Endothelial cell of umbilical vein (primary cell): ENCODE measurements at regions not wholly inside any gene's neighbourhood (a gene's known extent, or its start where the extent isn't known, plus 50 kb on each side); places are given as distances from the start of the nearest gene placed in this dataset.

Experiments
- BruUV-seq: library from RNA; stranded (reverse); fragments of 400-500 nt; replicated peaks from 2 replicates; lab custom pipeline; 2021; lab: Mats Ljungman, UMichigan
- CTCF ChIA-PET: fragments of 300-600, 350-600 bp; sonication (Branson Sonifier 250); formaldehyde crosslinking; loops from one replicate; lab custom pipeline; 2021; ENCODE audit warnings: antibody characterized with exemption, inconsistent platforms; lab: Charles Lee
- POLR2A ChIA-PET: fragments of 300-600, 350-600 bp; sonication (Branson Sonifier 250); formaldehyde crosslinking; loops from one replicate; lab custom pipeline; 2021; ENCODE audit warnings: antibody characterized with exemption, inconsistent platforms; lab: Charles Lee
- DNase-seq: peaks from one replicate; pipeline ENCODE4 v3.0.0-alpha.2; 2011; ENCODE audit warnings: low read depth, low spot score
- FAIRE-seq: peaks from 2 replicates; lab custom pipeline; 2011; peaks lifted over from hg19 to GRCh38; lab: Jason Lieb, UNC
- H2AFZ ChIP-seq: 2 replicates; pipeline ENCODE4 v1.6.0; 2012; ENCODE audit warnings: low read depth, low read length, control low read depth, inconsistent platforms
- H3K27ac ChIP-seq: 2 replicates; pipeline ENCODE4 v1.5.1; 2011; ENCODE audit warnings: low read depth, mild to moderate bottlenecking, control low read depth, low read length, moderate library complexity; ENCODE audit not compliant: insufficient read depth
- H3K27me3 ChIP-seq, 2 experiments: 2 replicates each; pipeline versions ENCODE4 v1.6.0 to v1.6.1; 2011; ENCODE audit warnings: low read length in 2 of 2, mixed read lengths in 1 of 2; ENCODE audit not compliant: control insufficient read depth in 2 of 2, insufficient read depth in 2 of 2
- H3K36me3 ChIP-seq, 2 experiments: 2 replicates in 1 of 2; 3 replicates in 1 of 2; pipeline ENCODE4 v1.5.1; 2011; ENCODE audit warnings: low read length in 2 of 2, mild to moderate bottlenecking in 1 of 2, moderate library complexity in 1 of 2; ENCODE audit not compliant: control insufficient read depth in 2 of 2, insufficient read depth in 2 of 2; ENCODE audit errors: extremely low read depth in 1 of 2
- H3K4me1 ChIP-seq: 3 replicates; pipeline ENCODE4 v1.5.1; 2011; ENCODE audit warnings: mild to moderate bottlenecking, low read length; ENCODE audit not compliant: control insufficient read depth, insufficient read depth; ENCODE audit errors: extremely low read depth
- H3K4me2 ChIP-seq: 2 replicates; pipeline ENCODE4 v1.6.1; 2011; ENCODE audit warnings: low read length, control low read depth, mixed read lengths; ENCODE audit not compliant: insufficient read depth
- H3K4me3 ChIP-seq, 3 experiments: fragments of 200-600 bp in 1 of 3; sonication (generic), shearing (Covaris generic) in 1 of 3; replicated peaks in 1 of 3; 2 replicates each; pipeline ENCODE4 v1.5.1; 2011 to 2016; ENCODE audit warnings: control low read depth in 3 of 3, low read length in 3 of 3, mild to moderate bottlenecking in 2 of 3, inconsistent platforms in 1 of 3, low read depth in 1 of 3, moderate library complexity in 1 of 3; ENCODE audit not compliant: insufficient read depth in 1 of 3
- H3K79me2 ChIP-seq: 2 replicates; pipeline ENCODE4 v1.6.0; 2012; ENCODE audit warnings: low read length, inconsistent platforms; ENCODE audit not compliant: control insufficient read depth, insufficient read depth
- H3K9ac ChIP-seq: replicated peaks from 2 replicates; pipeline ENCODE3; 2011; ENCODE audit warnings: low read length, control low read depth; ENCODE audit not compliant: insufficient read depth; ENCODE audit errors: extremely low read depth
- H3K9me1 ChIP-seq: replicated peaks from 3 replicates; pipeline ENCODE4 v1.6.0; 2011; ENCODE audit warnings: mild to moderate bottlenecking, low read length; ENCODE audit not compliant: control insufficient read depth, insufficient read depth; ENCODE audit errors: extremely low read depth
- H3K9me3 ChIP-seq: replicated peaks from 2 replicates; pipeline ENCODE4 v1.5.1; 2012; ENCODE audit warnings: low read length, inconsistent platforms; ENCODE audit not compliant: control insufficient read depth, insufficient read depth
- H4K20me1 ChIP-seq: replicated peaks from 2 replicates; pipeline ENCODE3; 2011; ENCODE audit warnings: mild to moderate bottlenecking, low read length; ENCODE audit not compliant: control insufficient read depth, insufficient read depth; ENCODE audit errors: extremely low read depth
- EZH2 ChIP-seq: IDR thresholded peaks from 2 replicates; pipeline ENCODE4 v1.6.1; 2012; ENCODE audit warnings: borderline replicate concordance, low read depth, mild to moderate bottlenecking, moderate library complexity, low read length, inconsistent platforms; ENCODE audit not compliant: severe bottlenecking
- FOS ChIP-seq: IDR thresholded peaks from 2 replicates; pipeline ENCODE4 v1.6.1; 2011; ENCODE audit warnings: mild to moderate bottlenecking, low read length, moderate library complexity, borderline replicate concordance; ENCODE audit not compliant: insufficient read depth
- GATA2 ChIP-seq: IDR thresholded peaks from 2 replicates; pipeline ENCODE4 v1.7.0; 2011; ENCODE audit warnings: low read depth, mild to moderate bottlenecking, moderate library complexity, mixed read lengths, low read length; ENCODE audit not compliant: insufficient read length, insufficient read depth
- JUN ChIP-seq: IDR thresholded peaks from 2 replicates; pipeline ENCODE4 v1.6.1; 2011; ENCODE audit warnings: borderline replicate concordance, low read depth; ENCODE audit not compliant: insufficient read length, insufficient read depth
- MYC ChIP-seq: IDR thresholded peaks from one replicate; pipeline ENCODE4 v1.6.1; 2011; ENCODE audit warnings: mild to moderate bottlenecking, low read depth, low read length
- POLR2A ChIP-seq: IDR thresholded peaks from 2 replicates; pipeline ENCODE4 v1.6.1; 2012; ENCODE audit warnings: low read depth, mild to moderate bottlenecking, control low read depth, low read length
- POLR2AphosphoS5 ChIP-seq: IDR thresholded peaks from 2 replicates; pipeline ENCODE4 v1.6.1; 2012; ENCODE audit warnings: low read depth, mild to moderate bottlenecking, control low read depth, low read length, moderate library complexity; ENCODE audit not compliant: insufficient read depth
- dilution Hi-C: fragments of 300-500 bp; cut with MboI; formaldehyde crosslinking; loops from one replicate; pipeline ENCODE4 v1.15.0; 2019; ENCODE audit warnings: low sequenced_read_pairs; ENCODE audit not compliant: extremely low pct_ligation_motif_present
- intact Hi-C: fragments of 100-400 bp; cut with micrococcal nuclease; formaldehyde crosslinking; loops from one replicate; pipeline ENCODE4 v1.10.0; 2022
- TF ChIP-seq, protein P1 (sequence below): IDR thresholded peaks from 2 replicates; pipeline ENCODE4 v1.6.1; 2011; ENCODE audit not compliant: insufficient read depth, insufficient read length
- TF ChIP-seq, protein P2 (sequence below), 2 donors: IDR thresholded peaks; 1 replicate in 1 of 2; 2 replicates in 1 of 2; pipeline ENCODE4 v1.5.1; 2011; ENCODE audit warnings: low read length in 2 of 2, mild to moderate bottlenecking in 2 of 2, moderate library complexity in 2 of 2, control low read depth in 1 of 2, inconsistent platforms in 1 of 2, low read depth in 1 of 2; ENCODE audit not compliant: insufficient read depth in 1 of 2; ENCODE audit errors: extremely low read depth in 1 of 2

DNA sequence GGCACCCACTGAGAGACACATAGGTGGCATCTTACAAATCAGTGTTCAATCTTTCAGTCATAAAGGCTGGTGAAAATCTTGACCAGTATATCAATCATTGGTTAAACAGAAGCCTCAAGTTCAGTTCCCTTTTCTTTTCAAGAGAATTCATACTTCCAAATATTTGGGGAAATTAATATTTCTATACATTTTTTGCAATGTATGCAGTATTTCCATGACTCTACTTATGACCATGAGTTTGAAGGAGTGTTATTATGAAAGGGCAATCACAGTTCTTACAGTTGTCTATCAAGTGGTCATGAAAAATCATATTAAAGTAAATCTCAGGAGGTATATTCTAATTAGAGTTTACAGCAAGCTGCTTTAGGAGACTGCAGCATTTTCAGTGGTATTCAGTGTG is 724.0 kb downstream of the ANKRD7 start:
- Histone ChIP-seq H2AFZ (no peak overlapping the region), H3K4me1 (no peaks in the 10 kb centered on the region), H3K9me3 (no peaks in the 10 kb centered on the region), H3K36me3 (no peaks in the 10 kb centered on the region), H3K79me2 (no peaks in the 10 kb centered on the region), H3K27me3 (no peaks in the 10 kb centered on the region), H3K9ac (no peak overlapping the region), H4K20me1 (no peaks in the 10 kb centered on the region), H3K4me3 (no peak overlapping the region), H3K9me1 (no peaks in the 10 kb centered on the region), H3K4me2 (no peak overlapping the region), H3K27ac (no peak overlapping the region)
- dilution Hi-C loops, result no loop called here
- no peak for FAIRE-seq
- ChIA-PET CTCF (no interaction called here), POLR2A (no interaction called here)
- no peak for DNase-seq
- BruUV-seq, result no TSS peak
- intact Hi-C loops, result no loop called here
- TF ChIP-seq MYC (no peak), POLR2AphosphoS5 (no peak), GATA2 (no peak), EZH2 (no peak), POLR2A (no peak), JUN (no peak), FOS (no peak)
- TF ChIP-seq, protein P1, sequence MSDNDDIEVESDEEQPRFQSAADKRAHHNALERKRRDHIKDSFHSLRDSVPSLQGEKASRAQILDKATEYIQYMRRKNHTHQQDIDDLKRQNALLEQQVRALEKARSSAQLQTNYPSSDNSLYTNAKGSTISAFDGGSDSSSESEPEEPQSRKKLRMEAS, result no peak
- TF ChIP-seq, protein P2, sequence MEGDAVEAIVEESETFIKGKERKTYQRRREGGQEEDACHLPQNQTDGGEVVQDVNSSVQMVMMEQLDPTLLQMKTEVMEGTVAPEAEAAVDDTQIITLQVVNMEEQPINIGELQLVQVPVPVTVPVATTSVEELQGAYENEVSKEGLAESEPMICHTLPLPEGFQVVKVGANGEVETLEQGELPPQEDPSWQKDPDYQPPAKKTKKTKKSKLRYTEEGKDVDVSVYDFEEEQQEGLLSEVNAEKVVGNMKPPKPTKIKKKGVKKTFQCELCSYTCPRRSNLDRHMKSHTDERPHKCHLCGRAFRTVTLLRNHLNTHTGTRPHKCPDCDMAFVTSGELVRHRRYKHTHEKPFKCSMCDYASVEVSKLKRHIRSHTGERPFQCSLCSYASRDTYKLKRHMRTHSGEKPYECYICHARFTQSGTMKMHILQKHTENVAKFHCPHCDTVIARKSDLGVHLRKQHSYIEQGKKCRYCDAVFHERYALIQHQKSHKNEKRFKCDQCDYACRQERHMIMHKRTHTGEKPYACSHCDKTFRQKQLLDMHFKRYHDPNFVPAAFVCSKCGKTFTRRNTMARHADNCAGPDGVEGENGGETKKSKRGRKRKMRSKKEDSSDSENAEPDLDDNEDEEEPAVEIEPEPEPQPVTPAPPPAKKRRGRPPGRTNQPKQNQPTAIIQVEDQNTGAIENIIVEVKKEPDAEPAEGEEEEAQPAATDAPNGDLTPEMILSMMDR (IDR thresholded peaks at IDR 0.05; ENCODE audit: extremely low read depth in 1 of 2, insufficient read depth in 1 of 2, low read depth in 1 of 2, low read length in 2 of 2), result no peak
